T-cell (primary cell): ENCODE measurements at regions not wholly inside any gene's neighbourhood (a gene's known extent, or its start where the extent isn't known, plus 50 kb on each side); places are given as distances from the start of the nearest gene placed in this dataset.

ENCODE experiments used
- ATAC-seq, 4 experiments: fragments of 200-7000 bp in 3 of 4; fragments of 150-1000 bp in 1 of 4; cut with Tn5 transposase; replicated peaks in 1 of 4; 1 replicate in 3 of 4; 2 replicates in 1 of 4; pipeline ENCODE4 v1.10.0; 2021; ENCODE audit warnings: moderate library complexity in 3 of 4, mild to moderate bottlenecking in 2 of 4, moderate number of reproducible peaks in 1 of 4
- CTCF ChIA-PET, 2 donors: fragments of 300-600 bp; sonication (Branson Sonifier 250); formaldehyde crosslinking; loops; one replicate each; lab custom pipeline; 2022; ENCODE audit warnings: antibody characterized with exemption in 2 of 2; lab: Charles Lee
- POLR2A ChIA-PET, 2 donors: fragments of 300-600 bp; sonication (Branson Sonifier 250); formaldehyde crosslinking; loops; one replicate each; lab custom pipeline; 2022; ENCODE audit warnings: antibody characterized with exemption in 2 of 2; lab: Charles Lee
- DNase-seq, 35 experiments: peaks; one replicate each; pipeline versions ENCODE4 v3.0.0 to v3.0.0-alpha.2; 2013 to 2023
- H3K27ac ChIP-seq: one replicate; pipeline ENCODE4 v1.5.1; 2013; ENCODE audit warnings: low read length
- H3K27me3 ChIP-seq, 2 experiments: replicated peaks in 1 of 2; 1 replicate in 1 of 2; 2 replicates in 1 of 2; pipeline versions ENCODE4 v1.6.1 to v1.7.0; 2013; ENCODE audit warnings: low read length in 1 of 2, mixed read lengths in 1 of 2; ENCODE audit not compliant: control insufficient read depth in 2 of 2, insufficient read depth in 2 of 2; ENCODE audit errors: extremely low read depth in 1 of 2
- H3K36me3 ChIP-seq, 2 donors: 1 replicate in 1 of 2; 2 replicates in 1 of 2; pipeline versions ENCODE4 v1.6.1 to v1.7.0; 2013; ENCODE audit warnings: low read length in 1 of 2; ENCODE audit not compliant: control insufficient read depth in 2 of 2, insufficient read depth in 1 of 2; ENCODE audit errors: extremely low read depth in 1 of 2
- H3K4me1 ChIP-seq, 2 experiments: 1 replicate in 1 of 2; 2 replicates in 1 of 2; pipeline versions ENCODE4 v1.6.1 to v1.7.0; 2013; ENCODE audit warnings: low read length in 2 of 2, mixed read lengths in 1 of 2; ENCODE audit not compliant: insufficient read depth in 2 of 2, control insufficient read depth in 1 of 2; ENCODE audit errors: extremely low read depth in 1 of 2
- H3K4me3 ChIP-seq, 2 donors: 1 replicate in 1 of 2; 2 replicates in 1 of 2; pipeline versions ENCODE4 v1.5.1 to v1.7.0; 2013; ENCODE audit warnings: mild to moderate bottlenecking in 2 of 2, low read length in 1 of 2, moderate library complexity in 1 of 2; ENCODE audit not compliant: control insufficient read depth in 1 of 2; ENCODE audit errors: extremely low read depth in 1 of 2
- H3K9me3 ChIP-seq: 2 replicates; pipeline ENCODE4 v1.7.0; 2013
- H3K27ac Mint-ChIP-seq, 2 donors: one replicate each; pipeline ENCODE4 v1.8.0; 2020 to 2021; ENCODE audit warnings: mild to moderate bottlenecking in 2 of 2, mixed read lengths in 2 of 2
- H3K27me3 Mint-ChIP-seq, 2 donors: one replicate each; pipeline ENCODE4 v1.8.0; 2021 to 2022; ENCODE audit warnings: mixed read lengths in 2 of 2
- H3K36me3 Mint-ChIP-seq: one replicate; pipeline ENCODE4 v1.8.0; 2021; ENCODE audit warnings: mixed read lengths
- H3K4me1 Mint-ChIP-seq, 3 donors: one replicate each; pipeline ENCODE4 v1.8.0; 2020 to 2022; ENCODE audit warnings: mixed read lengths in 3 of 3, mild to moderate bottlenecking in 1 of 3
- H3K4me3 Mint-ChIP-seq, 3 donors: one replicate each; pipeline ENCODE4 v1.8.0; 2020 to 2022; ENCODE audit warnings: mild to moderate bottlenecking in 3 of 3, mixed read lengths in 3 of 3, moderate library complexity in 3 of 3
- H3K9me3 Mint-ChIP-seq, 3 donors: one replicate each; pipeline ENCODE4 v1.8.0; 2020 to 2022; ENCODE audit warnings: mixed read lengths in 3 of 3
- WGBS: methylation state at CpG from one replicate; pipeline ENCODE4 v1.1.5; 2013; ENCODE audit warnings: missing lambda C conversion rate; ENCODE audit not compliant: insufficient coverage; 5-methylcytosine and 5-hydroxymethylcytosine counted together

- ATAC-seq, result no peak
- peaks cover 0 to 4% (median 3%) of the 10 kb centered on the region in 3 donors for H3K9me3 Mint-ChIP-seq
- Histone ChIP-seq H3K27ac (no peak overlapping the region), H3K36me3 (no peaks in the 10 kb centered on the region), H3K4me3 (no peak overlapping the region), H3K4me1 (no peaks in the 10 kb centered on the region), H3K9me3 (no peaks in the 10 kb centered on the region), H3K27me3 (no peaks in the 10 kb centered on the region)
- no peaks in the 10 kb centered on the region for H3K36me3 Mint-ChIP-seq
- DNase-seq, result no peak
- CTCF ChIA-PET, result no interaction called here
- WGBS, result no CpG with 5 or more reads among the region's 5 CpGs
- H3K27me3 Mint-ChIP-seq, result no peaks in the 10 kb centered on the region
- H3K27ac Mint-ChIP-seq, result no peak overlapping the region
- H3K4me3 Mint-ChIP-seq, result no peak overlapping the region
- POLR2A ChIA-PET, result no interaction called here
- H3K4me1 Mint-ChIP-seq, result no peaks in the 10 kb centered on the region
These were observed 392.4 kb upstream of the HS3ST5 start for GRCh38 chr6:114735025-114735735.

- WGBS, result no CpG with 5 or more reads among the region's 1 CpG
- H3K36me3 Mint-ChIP-seq, result no peaks in the 10 kb centered on the region
- Histone ChIP-seq H3K4me1 (no peaks in the 10 kb centered on the region), H3K27ac (no peak overlapping the region), H3K36me3 (no peaks in the 10 kb centered on the region), H3K4me3 (no peak overlapping the region), H3K9me3 (no peaks in the 10 kb centered on the region), H3K27me3 (no peaks in the 10 kb centered on the region)
- DNase-seq (no peak), ATAC-seq (no peak)
- H3K4me1 Mint-ChIP-seq, result no peaks in the 10 kb centered on the region
- H3K27me3 Mint-ChIP-seq, result no peaks in the 10 kb centered on the region
- no peak overlapping the region for H3K27ac Mint-ChIP-seq
- no peak overlapping the region for H3K4me3 Mint-ChIP-seq
- POLR2A ChIA-PET, result no interaction called here
- peaks cover 3 to 9% (median 3%) of the 10 kb centered on the region in 3 donors for H3K9me3 Mint-ChIP-seq
- CTCF ChIA-PET, result no interaction called here
These were observed 390.8 kb upstream of the HS3ST5 start for GRCh38 chr6:114733596-114733995.

GRCh38 chr6:114718716-114719270 lies 376.0 kb upstream of the HS3ST5 start:
- Mint-ChIP-seq H3K27ac (no peak overlapping the region), H3K4me3 (no peak overlapping the region), H3K9me3 (peaks cover 0 to 6% (median 2%) of the 10 kb centered on the region in 3 donors), H3K36me3 (no peaks in the 10 kb centered on the region), H3K27me3 (no peaks in the 10 kb centered on the region), H3K4me1 (no peaks in the 10 kb centered on the region)
- H3K9me3 ChIP-seq, result no peaks in the 10 kb centered on the region
- CTCF ChIA-PET, result no interaction called here
- no peaks in the 10 kb centered on the region for H3K4me1 ChIP-seq
- DNase-seq (no peak), ATAC-seq (no peak)
- H3K27me3 ChIP-seq, result no peaks in the 10 kb centered on the region
- H3K27ac ChIP-seq, result no peak overlapping the region
- WGBS, result no CpG with 5 or more reads among the region's 2 CpGs
- no peaks in the 10 kb centered on the region for H3K36me3 ChIP-seq
- POLR2A ChIA-PET, result no interaction called here
- H3K4me3 ChIP-seq, result no peak overlapping the region

- H3K36me3 Mint-ChIP-seq, result no peaks in the 10 kb centered on the region
- ATAC-seq (no peak), DNase-seq (no peak)
- Histone ChIP-seq H3K9me3 (no peaks in the 10 kb centered on the region), H3K4me3 (no peak overlapping the region), H3K27me3 (no peaks in the 10 kb centered on the region), H3K36me3 (no peaks in the 10 kb centered on the region), H3K4me1 (no peaks in the 10 kb centered on the region), H3K27ac (no peak overlapping the region)
- CTCF ChIA-PET, result no interaction called here
- no peaks in the 10 kb centered on the region for H3K27me3 Mint-ChIP-seq
- peaks cover 0 to 10% (median 4%) of the 10 kb centered on the region in 3 donors for H3K9me3 Mint-ChIP-seq
- POLR2A ChIA-PET, result no interaction called here
- H3K27ac Mint-ChIP-seq, result no peak overlapping the region
- H3K4me1 Mint-ChIP-seq, result no peaks in the 10 kb centered on the region
- no peak overlapping the region for H3K4me3 Mint-ChIP-seq
- WGBS, result no CpG with 5 or more reads among the region's 3 CpGs
These were observed 375.4 kb upstream of the HS3ST5 start for GRCh38 chr6:114718186-114718585.

- Mint-ChIP-seq H3K9me3 (peaks cover 0 to 13% (median 4%) of the 10 kb centered on the region in 3 donors), H3K27me3 (no peaks in the 10 kb centered on the region), H3K27ac (no peak overlapping the region), H3K36me3 (no peaks in the 10 kb centered on the region), H3K4me3 (no peak overlapping the region), H3K4me1 (no peaks in the 10 kb centered on the region)
- Histone ChIP-seq H3K27ac (no peak overlapping the region), H3K36me3 (no peaks in the 10 kb centered on the region), H3K27me3 (no peaks in the 10 kb centered on the region), H3K9me3 (no peaks in the 10 kb centered on the region), H3K4me3 (no peak overlapping the region), H3K4me1 (no peaks in the 10 kb centered on the region)
- ATAC-seq (no peak), DNase-seq (no peak)
- POLR2A ChIA-PET, result interaction anchor here in 1 of 2 donors (0.5 kb wide), 1 partner anchor 1082 kb away, joined by 3 read pairs; no protein-coding TSS in a partner anchor
- CTCF ChIA-PET, result no interaction called here
- 58% methylated on average over 2 of the region's 3 CpGs for WGBS
These were observed 372.1 kb upstream of the HS3ST5 start for GRCh38 chr6:114714836-114715507.

GRCh38 chr6:114713690-114714089 lies 370.9 kb upstream of the HS3ST5 start:
- Histone ChIP-seq H3K9me3 (no peaks in the 10 kb centered on the region), H3K27me3 (no peaks in the 10 kb centered on the region), H3K4me1 (no peaks in the 10 kb centered on the region), H3K27ac (no peak overlapping the region), H3K4me3 (no peak overlapping the region), H3K36me3 (no peaks in the 10 kb centered on the region)
- Mint-ChIP-seq H3K4me1 (no peaks in the 10 kb centered on the region), H3K27ac (no peak overlapping the region), H3K4me3 (no peak overlapping the region), H3K9me3 (peaks cover 0 to 13% (median 2%) of the 10 kb centered on the region in 3 donors), H3K36me3 (no peaks in the 10 kb centered on the region), H3K27me3 (no peaks in the 10 kb centered on the region)
- POLR2A ChIA-PET, result no interaction called here
- WGBS, result no CpG with 5 or more reads among the region's 2 CpGs
- no peak for ATAC-seq
- no peak for DNase-seq
- CTCF ChIA-PET, result no interaction called here
